RKO (cell line): ENCODE measurements at regions not wholly inside any gene's neighbourhood (a gene's known extent, or its start where the extent isn't known, plus 50 kb on each side); places are given as distances from the start of the nearest gene placed in this dataset.

Experiments used
- DNase-seq: peaks from one replicate; pipeline ENCODE4 v3.0.0-alpha.2; 2016; ENCODE audit warnings: low spot score

DNA sequence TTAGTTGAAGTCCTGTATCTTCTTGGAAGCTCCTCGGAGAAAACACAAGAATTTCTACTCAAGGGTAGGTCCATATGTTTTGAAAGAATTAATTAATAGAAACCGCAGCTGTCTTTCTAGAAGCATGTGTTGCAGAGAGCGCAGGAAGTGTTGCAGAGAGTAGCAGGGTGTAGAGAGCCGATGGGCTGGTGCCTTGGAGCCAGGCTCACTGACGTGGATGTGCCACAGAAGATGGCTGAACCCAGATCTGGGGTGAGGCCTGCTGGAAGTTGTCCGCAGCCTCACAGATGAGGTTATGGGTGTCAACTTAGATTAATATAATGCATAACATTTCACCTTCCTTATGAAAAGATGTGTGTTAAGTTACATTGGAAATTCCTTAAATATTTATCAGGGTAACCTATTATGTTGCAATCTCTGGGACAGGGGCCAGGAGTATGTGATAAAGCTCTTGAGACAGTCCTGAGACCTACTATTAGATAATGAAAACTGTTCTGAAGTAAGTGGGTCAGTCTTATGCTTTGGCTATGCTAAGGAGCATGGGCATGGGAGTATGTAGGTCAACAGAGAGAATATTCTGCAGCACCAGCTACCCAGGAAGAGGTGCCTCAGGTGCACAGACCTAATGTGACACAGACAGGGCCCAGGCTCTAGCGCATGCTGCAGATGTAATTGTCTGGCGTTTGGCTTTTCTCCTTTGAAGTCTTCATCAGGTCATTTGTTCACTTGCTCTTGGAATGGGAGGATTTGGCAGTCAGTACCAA lies 973.3 kb downstream of the BCL11B start:
- DNase-seq = no peak

DNA sequence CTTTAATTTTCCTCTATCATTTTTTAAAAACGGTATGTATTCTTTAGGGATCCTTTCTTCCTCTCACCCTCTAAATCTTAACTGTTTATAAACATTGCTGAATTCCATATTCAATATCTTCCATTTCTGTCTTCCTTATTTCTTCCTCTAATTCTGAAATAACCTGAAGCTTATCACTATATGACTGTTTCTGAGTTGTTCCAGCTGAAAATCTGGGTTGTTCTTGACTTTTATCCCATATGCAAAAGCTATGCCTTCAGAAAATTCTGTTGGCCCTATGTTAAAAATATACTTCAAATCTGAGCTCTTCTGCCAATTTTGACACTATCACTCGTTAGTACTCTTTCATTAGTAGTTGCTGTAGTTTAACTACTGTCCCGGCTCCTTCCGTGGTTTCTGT lies 970.3 kb downstream of the BCL11B start:
- no peak for DNase-seq

GRCh38 chr14:98304574-98304973 lies 967.4 kb downstream of the BCL11B start:
- no peak for DNase-seq

DNA sequence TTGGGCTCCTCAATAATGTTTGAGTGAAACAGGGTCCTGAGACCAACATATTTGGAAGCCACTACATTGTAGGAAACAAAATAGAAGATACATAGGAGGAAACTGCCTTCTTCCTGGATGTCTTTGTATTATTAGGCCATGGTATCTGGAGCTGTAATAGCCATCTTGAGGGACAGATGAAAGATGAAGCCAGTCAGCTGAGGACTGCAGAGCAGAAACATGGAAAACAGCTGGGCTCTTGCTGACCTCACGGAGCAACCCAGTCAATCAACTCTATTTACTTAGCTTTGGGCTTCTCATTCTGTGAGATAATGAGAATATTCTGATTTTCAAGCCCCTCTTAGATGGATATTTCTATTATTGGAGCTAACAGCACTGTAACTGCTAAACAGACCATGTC lies 962.4 kb downstream of the BCL11B start:
- no peak for DNase-seq

GRCh38 chr14:98312006-98312405 lies 960.0 kb downstream of the BCL11B start:
- no peak for DNase-seq

- DNase-seq = no peak
These were observed 950.2 kb downstream of the BCL11B start for GRCh38 chr14:98321841-98322240.

DNA sequence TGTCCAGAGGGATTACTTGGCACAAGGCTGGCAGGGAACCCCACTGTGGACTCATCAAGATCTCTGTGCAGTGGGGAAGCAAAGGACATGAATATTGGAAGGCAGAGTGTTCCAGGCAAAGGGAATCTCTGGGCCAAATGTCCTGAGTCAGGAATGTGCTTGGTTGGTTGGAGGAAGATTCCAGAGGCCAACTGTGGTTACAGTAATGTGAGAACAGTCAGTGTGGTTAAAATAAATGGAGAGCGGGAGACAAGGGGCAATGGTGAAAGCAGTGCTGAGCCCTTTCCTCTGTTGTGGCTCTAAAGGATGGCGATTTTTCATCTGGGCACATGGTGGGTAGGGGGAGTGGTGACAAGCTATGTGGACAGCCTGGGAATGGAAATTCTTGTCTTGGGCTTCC lies 948.2 kb downstream of the BCL11B start:
- no peak for DNase-seq

- DNase-seq = no peak
These were observed 946.2 kb downstream of the BCL11B start for GRCh38 chr14:98325761-98326160.

DNA sequence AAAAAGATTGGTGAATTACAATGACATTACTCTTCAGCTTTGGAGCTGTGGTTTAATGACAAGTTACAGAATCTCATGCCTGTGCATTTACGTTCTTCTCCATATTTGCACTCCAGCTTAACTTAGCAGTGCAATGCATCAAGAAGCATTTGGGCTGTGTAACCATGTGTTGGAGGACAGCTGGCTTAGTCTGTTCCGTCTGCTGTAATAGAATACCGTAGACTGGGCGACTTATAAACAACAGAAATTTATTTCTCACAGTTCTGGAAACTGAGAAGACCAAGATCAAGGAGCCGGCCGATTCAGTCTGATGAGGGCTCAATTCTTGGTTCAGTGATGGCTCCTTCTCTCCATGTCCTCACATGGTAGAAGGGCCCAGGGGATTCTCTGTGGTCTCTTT lies 943.5 kb downstream of the BCL11B start:
- no peak for DNase-seq

DNA sequence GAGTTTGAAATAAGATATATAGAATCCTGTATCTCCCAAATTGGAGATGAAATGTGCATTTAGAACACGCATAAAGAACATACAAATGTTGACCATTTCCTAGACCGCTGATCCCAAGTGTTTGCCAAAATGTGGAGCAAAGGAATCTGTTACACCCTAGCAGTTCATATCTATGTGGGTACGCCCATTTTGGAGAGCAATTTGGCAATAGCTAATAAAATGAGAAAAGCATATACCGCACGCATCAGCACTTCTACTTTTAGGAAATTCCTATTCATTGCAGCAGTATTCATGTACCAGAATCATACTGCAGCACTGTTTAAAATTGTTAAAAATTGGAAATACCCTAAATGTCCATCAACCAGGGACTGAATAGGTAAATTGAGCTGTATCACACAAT lies 937.8 kb downstream of the BCL11B start:
- DNase-seq = no peak

DNA sequence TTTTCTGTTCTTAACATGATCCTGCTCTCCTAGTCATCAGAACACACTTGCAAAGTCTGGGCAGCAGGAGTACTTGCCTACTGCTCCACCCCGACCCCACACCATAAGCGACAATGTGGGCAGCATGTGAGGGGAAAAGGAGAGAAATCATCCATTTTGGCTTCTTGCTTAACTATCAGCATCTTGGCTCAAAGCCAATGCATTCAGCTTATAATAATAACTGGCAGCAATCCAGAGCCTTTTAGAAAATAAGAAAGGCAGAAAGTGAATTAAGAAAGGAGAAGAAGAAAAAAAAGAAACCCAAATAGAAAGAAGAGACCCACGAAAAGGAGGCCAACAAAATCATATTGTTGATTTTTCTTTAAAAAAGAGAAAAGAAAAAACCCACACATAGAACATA lies 930.8 kb downstream of the BCL11B start:
- no peak for DNase-seq

DNA sequence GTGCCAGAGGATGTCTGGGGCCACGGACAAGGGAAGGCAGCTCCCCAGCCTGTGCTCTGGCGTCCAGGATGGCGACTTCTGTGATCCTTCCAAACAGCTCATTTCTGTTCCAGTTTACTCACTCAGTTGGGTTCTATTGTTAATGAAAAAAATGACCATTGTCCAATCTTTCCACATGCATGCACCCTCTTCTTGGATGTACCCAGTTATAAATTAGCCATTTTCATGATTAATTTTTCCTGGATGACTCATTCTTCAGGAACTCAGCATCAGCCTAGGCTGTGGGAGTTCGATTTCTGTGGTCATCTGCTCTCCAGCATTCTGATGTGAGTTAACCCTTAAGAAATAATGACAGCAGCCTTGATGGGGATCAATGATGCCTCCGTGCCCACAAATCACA lies 926.8 kb downstream of the BCL11B start:
- DNase-seq = no peak

DNA sequence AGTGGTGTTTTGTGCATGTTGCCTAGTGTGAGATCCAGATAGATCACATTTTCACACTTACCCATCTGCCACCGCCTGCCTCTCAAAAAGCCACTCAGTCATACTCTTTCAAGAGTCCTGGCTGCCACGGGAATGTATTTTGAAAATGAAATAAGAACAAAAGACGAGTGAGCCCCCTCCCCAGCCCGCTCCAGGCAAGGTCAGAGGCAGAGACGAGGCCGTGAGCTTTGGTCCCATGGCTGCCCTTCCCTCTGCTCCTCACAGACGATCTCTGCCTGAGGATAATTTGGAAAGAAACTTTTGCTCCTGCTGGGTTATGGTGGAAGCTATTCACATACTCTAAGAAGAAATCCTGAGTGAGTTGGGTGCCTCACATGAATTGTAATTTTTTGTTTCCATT lies 924.3 kb downstream of the BCL11B start:
- DNase-seq = no peak

- DNase-seq = no peak
These were observed 923.5 kb downstream of the BCL11B start for GRCh38 chr14:98348505-98348904.

DNA sequence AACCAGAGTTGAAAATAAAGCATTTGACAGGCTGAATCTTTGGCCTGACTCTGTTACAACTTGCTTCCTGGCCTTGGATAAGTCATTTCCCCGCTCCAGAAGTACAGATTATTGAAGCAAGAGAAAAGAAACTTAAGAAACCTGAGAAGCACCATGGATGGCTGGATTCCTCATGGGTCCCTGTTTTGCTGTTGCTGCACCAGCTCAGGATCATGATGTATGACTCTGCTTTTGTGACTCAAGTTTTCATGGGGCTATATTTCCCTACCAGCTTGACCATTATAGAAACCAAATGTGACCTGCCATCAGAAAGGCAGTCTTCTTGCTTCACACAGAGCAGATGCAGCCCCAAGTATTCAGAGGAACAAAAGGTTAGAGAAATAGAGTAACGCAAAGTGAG lies 921.8 kb downstream of the BCL11B start:
- DNase-seq = no peak

- no peak for DNase-seq
These were observed 907.0 kb downstream of the BCL11B start for GRCh38 chr14:98364961-98365360.

GRCh38 chr14:98366429-98366828 lies 905.6 kb downstream of the BCL11B start:
- no peak for DNase-seq

DNA sequence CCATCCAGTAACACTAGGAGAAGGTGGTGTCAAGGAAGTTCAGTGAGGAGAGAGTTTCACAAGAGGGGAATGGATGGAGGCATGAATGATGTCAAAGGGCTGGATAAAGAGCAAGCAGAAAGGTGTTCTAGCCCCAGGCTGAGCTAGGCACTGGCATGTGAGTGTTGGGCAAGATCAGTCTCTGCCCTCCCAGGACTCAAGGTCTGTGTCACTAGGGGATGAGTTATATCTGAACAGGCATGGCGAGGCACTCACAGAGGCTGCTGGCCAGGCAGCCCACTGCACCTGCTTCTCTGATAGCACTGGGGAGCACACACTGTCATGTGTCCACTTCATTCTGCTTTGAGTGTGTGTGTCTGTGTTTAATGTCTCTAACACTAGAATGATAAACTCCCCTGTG lies 903.8 kb downstream of the BCL11B start:
- DNase-seq = no peak

DNA sequence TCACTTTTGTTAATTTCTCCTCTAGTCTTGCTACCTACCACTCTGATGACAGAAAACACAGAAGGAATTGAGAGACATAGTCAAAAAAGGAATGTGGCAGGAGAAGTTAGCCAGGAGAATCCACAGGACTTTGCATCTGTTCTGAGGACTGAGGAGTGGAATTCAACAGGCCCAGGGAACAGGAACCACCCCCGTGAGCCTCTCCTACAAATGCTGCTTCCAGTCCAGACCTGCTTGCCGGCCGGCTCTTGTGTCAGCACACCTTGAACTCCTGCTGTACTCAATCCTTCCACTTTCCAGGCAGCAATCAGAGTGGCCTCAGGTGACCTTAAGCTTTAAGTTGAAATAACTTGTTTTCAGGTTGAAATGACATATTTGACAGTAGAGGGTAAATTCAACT lies 903.1 kb downstream of the BCL11B start:
- DNase-seq = no peak

- DNase-seq = no peak
These were observed 902.7 kb downstream of the BCL11B start for GRCh38 chr14:98369344-98369743.

DNA sequence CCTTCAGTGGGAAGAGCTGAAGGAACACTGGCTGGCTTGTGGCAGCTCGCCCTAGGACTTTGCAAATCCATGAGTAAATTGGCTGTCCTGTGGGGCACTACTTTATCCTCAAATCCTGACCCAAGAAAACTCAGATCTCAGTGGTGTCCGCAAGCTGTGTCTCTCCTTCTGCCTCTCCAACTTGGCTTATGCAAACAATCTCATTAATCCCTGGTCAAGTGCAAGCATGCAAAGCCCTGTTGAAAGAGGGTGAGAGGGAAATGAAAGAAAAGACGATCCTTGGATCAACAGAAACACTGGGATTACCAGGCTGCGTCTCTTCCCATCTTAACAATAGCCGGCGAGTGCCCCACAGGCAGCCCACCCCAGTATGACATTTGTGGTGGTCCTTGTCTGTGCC lies 901.6 kb downstream of the BCL11B start:
- no peak for DNase-seq

DNA sequence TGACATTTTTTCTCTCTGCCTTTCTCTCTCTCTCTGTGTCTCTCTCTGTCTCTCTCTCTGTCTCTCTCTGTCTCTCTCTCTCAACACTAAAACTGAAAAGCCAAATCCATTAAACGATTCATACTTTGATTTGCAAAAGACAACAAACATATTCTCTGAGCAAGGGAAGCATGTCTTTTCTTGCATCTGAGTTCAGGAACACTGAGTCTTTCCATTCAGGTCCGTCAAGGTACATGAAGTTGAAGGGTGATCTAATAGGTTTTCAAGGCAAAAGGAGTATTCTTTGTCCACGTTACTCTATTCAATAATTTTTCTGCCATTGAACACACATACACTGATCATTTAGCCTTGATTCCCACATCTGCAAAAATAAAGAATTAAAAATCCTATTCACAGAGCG lies 900.9 kb downstream of the BCL11B start:
- DNase-seq = no peak

- DNase-seq = no peak
These were observed 897.9 kb downstream of the BCL11B start for GRCh38 chr14:98374136-98374535.

DNA sequence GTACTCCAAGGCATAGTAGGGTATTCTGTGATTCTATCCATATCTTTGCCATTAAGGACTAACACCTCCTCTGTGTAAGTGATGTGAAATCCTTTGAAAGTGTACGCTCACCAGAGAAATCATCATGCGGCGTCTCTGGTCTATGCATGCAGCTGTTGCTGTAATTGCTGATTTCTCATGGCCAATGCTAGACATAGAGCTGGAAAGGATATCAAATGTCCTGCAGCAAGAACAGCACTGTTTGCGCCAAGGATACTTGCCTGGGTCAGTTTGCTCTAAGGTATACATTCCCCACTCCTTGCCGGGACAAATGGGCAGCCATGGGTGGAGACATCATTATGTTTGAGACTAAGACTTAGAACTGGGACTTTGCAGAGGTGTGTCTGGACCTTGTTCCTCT lies 896.4 kb downstream of the BCL11B start:
- no peak for DNase-seq

DNA sequence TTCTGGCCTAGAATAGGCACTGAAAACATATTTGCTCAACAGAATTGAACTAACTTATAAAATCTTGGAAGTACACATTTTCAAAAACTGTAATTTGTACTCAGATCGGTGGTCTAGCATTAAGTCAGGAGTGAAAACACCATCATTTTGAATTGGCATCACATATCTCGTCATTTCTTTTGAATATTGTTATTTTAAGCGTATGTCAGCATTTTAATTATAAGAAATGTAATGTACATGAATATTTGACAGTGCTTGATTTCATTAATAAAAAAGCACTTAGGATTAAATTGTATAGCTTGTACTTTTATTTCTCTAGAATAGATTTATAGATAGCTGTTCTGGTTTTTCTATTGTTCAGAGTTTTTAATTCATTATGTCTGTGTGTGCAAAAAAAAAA lies 892.2 kb downstream of the BCL11B start:
- DNase-seq = no peak
